Stimulated activated CD8-positive, alpha-beta memory T cell treated with anti-CD3 and anti-CD28 coated beads, Interleukin-15, amount 100 ng/mL, for 48 hours (primary cell): ENCODE measurements at regions not wholly inside any gene's neighbourhood (a gene's known extent, or its start where the extent isn't known, plus 50 kb on each side); places are given as distances from the start of the nearest gene placed in this dataset.

Source experiments
- DNase-seq, 2 donors: peaks; one replicate each; pipeline ENCODE4 v3.0.0-alpha.2; 2020; ENCODE audit warnings: low read depth in 2 of 2

DNA sequence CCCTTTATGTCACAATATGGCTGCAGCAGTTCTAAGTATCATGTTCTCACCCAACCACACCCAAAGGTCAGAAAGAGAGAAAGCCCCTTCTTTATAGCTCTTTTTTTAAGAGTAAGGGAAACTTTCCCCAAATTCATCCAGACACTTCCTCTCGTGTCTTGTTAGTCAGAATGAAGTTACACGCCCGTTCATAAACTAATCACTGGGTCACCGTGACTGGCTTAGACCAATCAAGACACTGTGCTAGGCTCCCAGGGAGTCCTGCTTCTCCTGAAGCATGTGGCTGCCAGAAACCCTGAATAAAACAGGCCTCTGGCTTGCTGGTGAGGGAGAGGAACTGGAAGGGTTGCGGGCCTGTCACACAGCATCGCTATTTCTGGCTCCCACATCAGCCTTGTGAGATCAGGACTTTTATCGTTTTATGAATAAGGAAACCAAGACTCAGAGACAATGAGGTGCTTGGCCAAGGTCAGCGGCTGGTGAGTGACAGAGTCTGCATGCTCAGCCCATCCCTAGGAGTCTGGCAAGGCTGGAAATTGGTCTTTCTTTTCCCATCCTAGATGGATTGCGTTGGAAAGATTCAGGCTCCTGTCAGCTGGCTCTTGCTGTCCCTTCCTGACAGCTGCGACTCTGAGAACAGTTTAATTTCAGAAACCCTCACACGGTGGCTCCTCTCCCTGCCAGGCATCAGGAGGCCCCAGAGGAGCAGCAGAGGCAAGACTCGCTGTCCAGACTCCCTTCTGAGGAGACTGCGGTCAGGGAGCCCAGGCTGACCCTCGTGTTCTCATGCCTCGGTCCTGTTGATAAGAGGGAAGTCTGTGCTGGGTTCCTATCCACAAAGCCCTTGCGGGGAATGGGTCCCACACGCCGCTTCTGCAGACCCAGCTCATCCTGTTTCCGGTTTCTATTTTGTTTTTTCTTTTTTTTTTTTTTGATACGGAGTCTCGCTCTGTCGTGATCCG, 104.5 kb upstream of the TAF1B start:
- no peak for DNase-seq

DNA sequence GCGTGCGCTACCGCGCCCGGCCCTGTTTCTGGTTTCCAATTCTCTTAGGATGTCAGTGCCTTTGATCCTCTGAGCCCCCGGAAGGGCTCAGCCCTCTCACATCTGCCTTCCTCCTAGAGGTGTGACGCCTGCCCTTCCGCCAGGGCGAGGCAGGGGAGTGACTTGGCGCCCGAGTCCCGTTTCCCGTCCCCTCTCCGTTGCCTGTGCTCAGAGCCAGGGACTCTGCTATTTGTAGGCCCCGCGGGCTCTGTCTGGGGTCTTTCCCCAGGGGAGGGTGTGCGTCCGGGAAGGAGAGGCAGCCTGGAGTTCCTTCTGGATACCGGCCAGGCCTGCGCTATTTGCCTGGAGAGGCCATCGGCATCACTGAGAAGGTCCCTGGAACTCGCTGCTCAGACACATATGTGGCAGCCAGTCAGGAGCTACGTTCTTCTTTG, 103.7 kb upstream of the TAF1B start:
- DNase-seq: peak; percentile 43 to 56

DNA sequence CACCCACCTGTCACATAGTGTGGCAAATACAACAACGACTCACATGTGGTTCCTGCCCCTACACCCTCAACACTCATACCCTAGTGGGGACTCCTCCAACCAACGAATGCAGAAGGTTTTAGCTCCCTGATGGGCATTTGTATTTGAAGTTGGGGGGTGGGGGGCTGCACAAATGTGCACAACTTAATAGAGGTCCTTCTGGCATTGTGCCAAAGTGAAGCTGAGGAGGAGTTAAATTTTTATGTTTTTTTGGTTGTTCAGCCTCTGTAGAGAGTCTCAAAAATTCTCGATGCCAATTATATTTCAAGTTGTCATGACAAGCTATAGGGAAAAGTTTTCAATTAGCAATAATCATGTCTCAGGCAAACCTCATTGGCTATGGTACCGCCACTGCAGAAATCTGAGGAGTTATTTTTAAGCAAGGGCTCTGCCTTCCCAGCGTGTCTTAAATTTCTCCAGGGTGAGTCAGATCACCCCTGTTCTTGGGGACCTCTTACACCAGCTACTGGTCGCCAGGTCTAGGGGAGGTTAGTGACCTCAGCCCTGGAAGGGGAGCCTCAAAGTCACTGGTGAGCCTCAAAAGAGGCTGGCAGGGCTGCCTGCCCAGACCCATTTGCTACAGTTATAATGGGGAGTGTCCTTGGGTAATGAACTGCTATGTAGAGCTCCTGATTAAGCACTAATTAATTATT, 102.7 kb upstream of the TAF1B start:
- DNase-seq: no peak

DNA sequence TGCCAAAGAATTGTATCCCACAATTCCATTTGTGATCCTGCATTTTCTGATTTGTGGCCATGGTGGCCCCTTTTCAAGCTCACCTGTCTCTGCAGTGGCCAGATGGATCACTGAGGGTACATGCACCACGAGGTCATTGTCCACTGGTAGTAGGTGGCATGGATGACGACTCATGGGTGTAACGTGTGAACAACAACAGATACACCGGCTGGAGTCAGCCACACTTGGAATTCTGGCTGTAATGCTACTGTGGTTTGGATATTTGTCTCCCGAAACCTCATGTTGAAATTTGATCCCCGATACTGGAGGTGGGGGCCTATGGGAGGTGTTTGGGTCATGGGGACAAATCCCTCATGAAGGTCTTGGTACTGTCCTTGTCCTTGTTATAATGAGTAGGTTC, 102.2 kb upstream of the TAF1B start:
- DNase-seq: no peak

DNA sequence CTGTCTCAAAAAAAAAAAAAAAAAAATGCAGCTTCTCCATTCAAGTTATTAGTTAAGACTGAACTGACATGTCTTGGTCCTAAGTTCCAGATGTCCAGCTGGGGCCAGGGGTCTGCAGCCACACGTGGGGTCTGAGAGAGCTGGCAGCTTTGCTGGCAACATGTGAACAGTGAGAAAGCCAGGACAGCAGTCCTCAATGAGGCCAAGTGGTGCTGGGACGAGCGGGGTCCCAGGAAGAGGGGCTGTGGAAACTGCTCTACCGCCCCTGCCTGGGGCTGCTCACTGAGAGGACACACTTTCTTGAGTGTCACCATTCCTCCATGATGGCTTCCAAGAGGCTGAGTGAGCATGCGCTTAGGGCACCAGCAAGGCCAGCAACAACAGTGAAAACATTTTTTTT, 100.7 kb upstream of the TAF1B start:
- DNase-seq: no peak

DNA sequence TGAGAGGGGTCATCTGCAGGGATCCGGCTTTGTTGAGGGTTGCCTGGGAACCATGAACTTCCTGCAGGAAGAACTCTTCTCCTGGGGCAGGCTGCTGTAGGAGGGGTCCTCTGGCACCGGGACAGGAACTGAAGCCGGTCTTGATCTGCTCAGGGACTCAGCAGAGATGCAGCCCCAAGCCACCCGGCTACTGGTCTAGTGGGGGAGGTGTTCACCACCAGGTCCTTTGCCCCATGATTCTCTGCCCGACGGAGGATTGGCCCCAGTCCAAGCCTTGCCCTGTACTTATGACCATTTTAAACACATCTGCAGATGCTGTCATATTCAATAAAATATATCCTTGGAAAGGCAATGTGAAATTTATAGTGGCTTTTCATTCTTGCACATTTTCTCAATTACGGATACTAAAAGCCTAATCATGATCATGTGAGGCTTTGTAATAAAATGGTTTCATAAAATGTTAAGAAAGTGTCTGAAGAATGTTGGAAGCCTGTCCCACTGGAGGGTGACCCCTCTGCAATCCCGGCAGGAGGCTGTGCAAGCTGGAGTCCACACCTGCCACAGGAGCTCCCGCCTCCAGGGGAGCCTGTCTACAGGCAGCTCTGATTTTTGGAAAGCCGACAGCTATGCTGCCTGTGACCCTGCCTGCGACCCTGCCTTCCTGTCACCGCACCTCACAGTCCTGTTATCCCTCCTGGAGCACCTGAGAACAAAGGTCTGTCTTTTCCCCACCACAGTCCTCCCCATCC, 98.8 kb upstream of the TAF1B start:
- DNase-seq: no peak

DNA sequence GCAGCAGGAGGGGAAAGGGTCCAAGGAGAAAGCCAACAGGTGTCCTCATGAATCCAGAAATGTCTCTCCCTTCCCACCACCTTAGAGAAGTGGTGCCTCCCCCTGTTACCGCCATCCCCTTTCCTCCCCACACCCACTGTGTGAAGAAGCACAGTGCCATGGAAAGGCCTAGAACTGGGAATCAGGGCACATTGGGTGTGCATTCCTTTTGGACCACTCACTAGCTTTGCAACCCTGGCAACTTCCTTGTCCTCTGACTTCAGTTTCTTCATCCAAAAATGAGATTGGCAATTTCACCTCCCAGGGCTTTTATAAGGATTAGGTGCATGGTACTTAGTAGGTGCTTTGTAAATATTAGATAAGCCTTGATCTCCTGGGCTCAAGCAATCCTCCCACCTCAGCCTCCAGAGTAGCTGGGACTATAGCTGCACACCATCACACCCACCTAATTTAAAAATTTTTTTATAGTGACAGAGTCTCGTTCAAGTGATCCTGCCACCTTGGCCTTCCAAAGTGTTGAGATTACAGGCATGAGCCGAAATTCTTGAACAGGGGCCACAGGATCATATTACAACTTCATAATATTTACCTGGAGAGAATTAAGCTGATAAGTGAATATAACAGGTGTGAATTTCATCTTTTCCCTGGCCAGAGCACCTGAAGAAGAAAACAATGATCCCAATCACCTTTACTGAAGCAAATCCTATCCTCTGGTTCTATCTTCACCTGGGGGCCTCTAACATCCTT, 97.9 kb upstream of the TAF1B start:
- DNase-seq: no peak

DNA sequence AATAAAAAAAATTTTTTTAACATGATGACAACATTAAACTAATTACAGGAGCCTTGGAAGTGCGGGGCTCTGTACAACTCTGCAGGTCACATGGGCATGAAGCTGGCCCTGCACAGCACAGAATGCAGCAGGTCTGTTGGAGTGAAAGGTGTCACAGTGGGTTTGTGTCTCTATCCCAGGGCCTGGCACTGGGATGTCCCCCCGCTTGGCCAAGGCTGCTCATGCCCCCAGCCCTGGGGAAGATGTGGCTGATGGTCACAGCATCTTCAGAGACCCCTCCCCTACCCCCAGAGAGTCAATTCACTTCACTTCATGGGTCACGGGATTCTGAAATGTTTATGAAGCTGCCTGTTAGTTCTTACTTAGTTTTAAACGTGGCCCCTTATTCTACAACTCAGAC, 95.9 kb upstream of the TAF1B start:
- no peak for DNase-seq

DNA sequence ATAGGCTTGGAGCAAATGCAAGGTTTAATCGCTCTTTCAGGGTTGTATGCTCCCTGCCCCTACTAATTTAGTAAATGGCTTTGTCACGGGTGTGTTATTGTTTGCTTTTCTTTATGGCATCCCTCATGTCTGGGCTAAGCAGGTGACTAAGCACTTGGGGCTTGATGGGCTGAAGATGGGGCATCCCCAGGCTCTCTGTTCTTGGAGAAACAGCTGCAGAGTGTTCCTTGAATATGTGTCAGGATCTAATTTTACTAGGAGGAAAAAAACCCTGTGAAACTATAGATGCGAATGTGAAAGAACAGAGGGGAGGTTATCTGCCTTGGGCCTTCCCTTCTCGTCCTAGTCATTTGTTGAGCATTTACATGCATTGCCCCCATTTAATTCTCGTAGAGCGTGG, 94.7 kb upstream of the TAF1B start:
- DNase-seq: peak in 1 of 2 donors; percentile 43

DNA sequence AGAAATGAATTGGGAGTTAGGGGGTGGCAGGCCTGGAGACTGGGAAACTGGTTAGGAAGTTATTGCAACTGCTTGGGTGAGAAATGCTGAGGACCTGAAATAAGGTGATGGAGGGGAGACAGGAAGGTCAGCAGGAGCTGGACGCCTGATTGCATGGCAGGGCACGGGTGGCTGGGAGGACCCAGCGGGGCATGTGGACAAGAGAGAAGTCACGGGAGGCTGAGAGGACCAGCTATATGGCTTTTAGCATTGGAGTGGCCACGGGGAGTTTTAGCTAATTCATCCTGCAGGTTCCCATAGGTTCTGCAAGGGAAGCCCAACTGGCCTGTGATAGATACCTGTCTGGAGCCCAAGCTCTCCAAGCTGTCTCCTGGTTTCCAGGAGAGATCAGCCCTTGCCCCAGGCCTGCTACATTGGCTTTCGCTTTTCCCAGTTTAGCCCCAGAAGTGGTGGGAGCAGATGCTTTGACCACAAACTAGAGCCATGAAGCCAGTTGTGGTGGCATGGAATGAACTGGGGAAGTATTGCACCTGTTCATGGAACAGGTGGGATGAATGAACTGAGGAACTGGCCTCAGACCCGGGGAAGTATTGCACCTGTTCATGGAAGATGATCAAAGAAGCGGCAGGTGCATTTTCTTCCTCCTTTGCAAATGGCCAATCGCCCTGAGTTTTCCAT, 93.6 kb upstream of the TAF1B start:
- no peak for DNase-seq

DNA sequence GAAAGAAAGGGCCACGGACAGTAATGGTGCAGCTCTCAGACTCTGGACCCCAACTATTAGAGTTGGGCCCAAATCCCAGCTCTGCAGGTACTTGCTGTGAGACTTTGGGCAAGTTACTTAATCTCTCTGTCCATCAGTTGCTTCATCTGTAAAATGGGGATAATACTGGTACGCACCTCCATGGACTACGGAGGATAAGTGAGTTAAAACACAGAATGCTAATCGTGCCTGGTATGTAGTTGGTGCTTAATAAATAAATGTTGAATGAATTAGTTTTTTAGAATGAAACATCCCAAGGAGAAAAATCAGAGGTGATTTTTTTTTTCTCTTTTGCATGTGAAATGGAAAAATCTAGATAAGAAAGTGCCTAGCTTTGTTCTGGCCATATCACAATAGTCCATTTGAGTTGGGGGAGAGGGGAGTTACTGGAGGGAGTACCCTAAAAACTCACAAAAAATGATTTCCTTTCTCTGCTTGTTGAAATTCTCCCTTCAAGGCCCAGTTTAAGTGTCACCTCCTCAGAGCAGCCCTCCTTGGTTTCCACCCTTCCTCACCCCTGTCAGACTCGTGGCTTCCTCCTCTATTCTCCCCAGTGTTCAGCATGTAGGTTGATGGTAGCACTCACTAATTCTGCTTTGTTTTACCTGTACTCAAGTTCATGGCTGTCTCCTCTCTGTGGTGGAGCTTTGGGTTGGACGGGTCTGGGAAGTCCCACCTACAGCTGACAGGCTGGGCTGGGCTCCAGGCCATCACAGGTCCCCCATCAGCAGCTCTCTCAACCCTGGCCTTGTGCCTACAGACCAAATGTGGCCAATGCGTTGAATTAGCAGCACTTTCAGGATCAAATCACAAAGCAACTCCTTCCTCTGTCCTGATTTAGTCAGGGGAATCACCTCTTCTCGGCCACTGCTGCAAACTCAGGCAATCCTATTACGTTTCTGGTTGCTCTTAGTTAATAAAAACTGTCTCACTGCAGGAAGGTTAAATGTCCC, 92.8 kb upstream of the TAF1B start:
- DNase-seq: no peak

DNA sequence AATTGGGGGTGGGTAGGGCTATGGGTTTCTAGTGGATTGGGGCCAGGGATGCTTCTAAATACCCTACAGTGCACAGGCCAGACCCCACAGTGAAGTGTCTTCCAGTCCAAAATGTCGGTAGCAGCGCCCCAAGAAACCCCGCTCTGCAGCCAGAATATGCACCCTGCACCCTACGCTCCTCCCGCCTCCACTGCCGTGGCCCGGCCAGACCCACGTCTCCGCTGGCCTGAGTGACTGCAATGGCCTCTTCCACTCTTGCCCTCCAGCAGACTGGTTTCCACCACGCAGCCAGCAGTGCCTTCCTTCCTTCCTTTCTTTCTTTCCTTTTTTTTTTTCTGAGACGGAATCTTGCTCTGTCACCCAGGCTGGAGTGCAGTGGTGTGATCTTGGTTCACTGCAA, 91.4 kb upstream of the TAF1B start:
- DNase-seq: no peak

DNA sequence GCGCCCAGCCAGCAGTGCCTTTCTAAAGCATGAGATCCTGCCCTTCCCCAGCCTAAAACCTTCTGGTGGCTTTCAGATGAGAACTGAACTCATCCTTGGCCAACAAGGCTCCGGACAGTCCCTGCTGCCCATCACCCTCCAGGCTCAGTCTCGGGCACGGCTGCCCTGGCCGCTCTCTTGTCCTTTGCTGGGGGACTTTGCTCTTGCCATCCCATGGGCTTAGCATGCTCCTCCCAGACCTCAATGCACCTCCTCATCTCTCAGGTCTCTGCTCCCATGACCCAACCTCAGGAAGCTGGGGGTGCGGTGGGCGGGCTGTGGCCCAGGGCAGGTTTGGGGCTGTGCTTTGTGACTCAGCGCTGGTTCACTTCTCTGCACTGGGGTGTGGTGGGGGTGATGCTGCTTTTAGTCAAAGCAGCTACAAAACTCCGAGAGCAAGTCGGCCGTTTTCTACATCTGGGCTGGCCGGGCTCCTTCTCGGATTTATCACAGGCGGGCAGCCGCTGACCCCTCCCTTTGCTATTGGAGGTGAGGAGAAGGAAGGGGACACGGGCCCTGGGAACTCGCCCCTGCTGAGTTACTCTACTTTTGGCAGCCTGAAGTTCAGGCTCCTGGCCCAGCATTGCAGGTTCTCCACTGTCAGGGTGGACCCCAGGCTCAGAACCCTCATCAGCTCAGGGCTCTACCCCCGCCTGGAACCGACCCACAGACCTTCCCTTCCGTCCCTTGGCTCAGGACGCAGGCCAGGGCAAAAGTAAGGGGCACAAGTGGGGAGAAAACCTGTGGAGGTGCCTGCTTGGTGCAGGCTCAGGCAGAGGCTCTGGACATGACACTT, 90.6 kb upstream of the TAF1B start:
- peak; percentile 86 to 91 for DNase-seq

DNA sequence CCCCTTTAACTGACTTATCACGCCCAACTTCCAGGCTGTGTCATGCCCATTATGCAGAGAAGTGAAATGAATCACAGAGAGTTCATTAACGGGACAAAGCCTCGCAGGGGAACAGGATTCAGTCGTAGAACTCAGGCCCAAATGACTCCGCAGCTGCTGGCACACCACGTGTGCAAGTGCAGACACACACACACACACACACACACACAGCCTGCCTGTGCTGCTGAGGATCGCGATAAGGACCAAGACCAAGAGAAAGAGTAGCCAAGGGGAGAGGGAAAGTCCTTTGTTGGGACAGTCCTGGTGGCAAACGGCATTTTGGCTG, 90.0 kb upstream of the TAF1B start:
- peak; percentile 38 to 70 for DNase-seq

DNA sequence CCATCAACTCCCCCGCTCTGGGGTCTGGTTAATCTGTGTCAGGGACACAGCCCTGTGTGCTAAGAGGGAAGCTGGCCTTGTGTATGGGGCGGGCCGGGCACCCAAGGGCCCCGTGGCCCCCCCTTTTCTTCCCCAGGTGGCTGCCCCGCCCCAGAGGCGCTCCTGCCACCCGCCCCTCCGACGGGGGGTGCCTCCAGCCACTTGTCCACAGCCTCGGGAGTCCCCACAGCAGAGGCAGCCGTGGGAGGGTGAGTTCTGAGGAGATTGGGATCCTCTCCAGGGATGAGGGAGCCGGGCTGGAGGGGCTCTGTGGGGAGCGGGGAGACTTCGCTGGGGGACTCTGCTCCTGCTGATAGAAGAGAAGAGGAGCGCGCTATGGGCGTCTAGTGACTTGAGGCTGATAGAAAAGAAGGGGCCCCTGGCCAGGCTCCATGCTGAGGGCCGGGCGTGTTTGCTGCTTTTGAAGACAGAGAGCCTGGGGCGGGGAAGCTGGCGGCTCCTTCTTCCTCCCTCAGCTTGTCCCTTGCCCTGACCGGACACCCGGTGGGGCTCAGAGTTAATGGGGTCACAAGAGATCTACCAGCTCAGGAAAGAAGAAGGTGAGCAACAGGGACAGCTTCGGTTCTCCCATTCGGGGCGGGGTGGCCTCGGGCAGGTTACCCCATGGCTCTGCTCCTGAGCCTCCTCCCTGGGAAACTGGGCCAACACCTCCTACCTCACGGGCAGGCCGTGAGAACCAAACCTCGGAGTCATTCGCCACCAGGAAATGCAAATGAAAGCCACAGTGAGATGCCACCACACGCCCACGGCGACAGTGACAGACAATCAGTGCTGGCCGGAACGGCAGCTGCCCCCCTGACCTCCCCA, 89.4 kb upstream of the TAF1B start:
- peak; percentile 40 to 63 for DNase-seq

DNA sequence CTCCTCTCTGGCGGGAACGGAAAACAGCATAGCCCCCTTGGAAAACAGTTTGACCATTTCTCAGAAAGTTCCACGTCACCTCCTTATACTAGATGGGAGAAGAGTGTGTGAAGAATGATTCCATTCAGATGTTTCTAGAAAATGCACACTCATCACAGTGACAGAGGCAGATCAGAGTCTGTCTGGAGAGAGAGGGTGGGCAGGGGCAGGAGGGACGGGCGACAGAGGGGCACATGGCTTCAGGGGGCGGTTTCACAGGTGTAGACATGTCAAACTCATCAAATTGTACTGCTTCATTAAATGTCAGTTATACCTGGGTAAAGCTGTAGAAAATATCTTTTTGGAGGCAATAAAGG, 88.8 kb upstream of the TAF1B start:
- DNase-seq: no peak

DNA sequence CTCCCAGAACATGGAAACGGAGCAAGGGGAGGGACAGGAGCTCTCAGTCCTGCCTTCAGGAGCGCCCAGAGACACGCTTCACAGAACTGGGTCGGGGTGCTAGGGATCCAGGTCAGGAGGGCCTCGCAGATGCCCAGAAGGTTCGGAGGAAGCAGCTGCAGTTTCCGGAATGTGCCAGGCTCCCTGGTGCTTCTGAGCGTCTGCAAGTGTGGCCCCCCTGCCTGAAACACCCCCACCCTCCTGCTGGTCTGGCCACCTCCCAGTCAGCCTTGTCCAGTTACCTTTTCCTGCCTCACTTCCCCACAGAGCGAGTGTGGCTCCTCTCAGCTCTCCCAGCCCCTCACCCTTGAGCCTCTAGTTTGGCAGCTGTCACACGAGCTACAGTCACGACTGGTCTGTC, 88.3 kb upstream of the TAF1B start:
- DNase-seq: no peak

DNA sequence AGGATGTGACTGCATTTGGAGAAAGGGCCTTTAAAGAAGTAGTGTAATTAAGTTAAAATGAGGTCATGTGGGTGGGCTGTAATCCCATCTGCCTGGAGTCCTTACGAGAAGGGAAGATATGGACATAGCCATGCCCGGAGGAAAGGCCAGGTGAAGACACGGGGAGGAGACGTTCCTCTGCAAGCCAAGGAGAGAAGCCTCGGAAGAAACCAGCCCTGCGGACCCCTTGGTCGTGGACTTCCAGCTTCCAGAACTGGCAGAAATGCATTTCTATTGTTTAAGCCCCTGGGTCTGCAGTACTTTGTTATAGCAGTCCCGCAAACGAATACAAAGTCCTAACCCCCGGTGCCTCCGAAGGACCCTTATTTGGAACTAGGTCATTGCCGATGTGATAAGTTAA, 87.6 kb upstream of the TAF1B start:
- no peak for DNase-seq
